H1 (cell line): ENCODE measurements at regions not wholly inside any gene's neighbourhood (a gene's known extent, or its start where the extent isn't known, plus 50 kb on each side); places are given as distances from the start of the nearest gene placed in this dataset.

Source experiments
- CTCF ChIA-PET: fragments of 300-600 bp; sonication (Branson Sonifier 250); formaldehyde crosslinking; loops from one replicate; lab custom pipeline; 2021; ENCODE audit not compliant: partially characterized antibody; lab: Charles Lee
- POLR2A ChIA-PET: fragments of 300-600 bp; sonication (Branson Sonifier 250); formaldehyde crosslinking; loops from one replicate; lab custom pipeline; 2021; ENCODE audit warnings: inconsistent platforms; ENCODE audit not compliant: partially characterized antibody; lab: Charles Lee
- DNase-seq, 2 experiments: peaks; one replicate each; pipeline versions ENCODE4 v3.0.0 to v3.0.0-alpha.2; 2010 to 2022; ENCODE audit warnings: low spot score in 2 of 2, low read depth in 1 of 2, mixed read lengths in 1 of 2
- FAIRE-seq: peaks from 2 replicates; lab custom pipeline; 2011; peaks lifted over from hg19 to GRCh38; lab: Jason Lieb, UNC
- H2AFZ ChIP-seq: 2 replicates; pipeline ENCODE4 v1.8.1; 2012; ENCODE audit warnings: low read length, inconsistent platforms
- H2AK5ac ChIP-seq: 2 replicates; pipeline ENCODE4 v1.6.1; 2013; ENCODE audit warnings: low read depth, low read length
- H2BK120ac ChIP-seq: replicated peaks from 2 replicates; pipeline ENCODE3; 2013; ENCODE audit warnings: low read depth, low read length, inconsistent platforms
- H2BK12ac ChIP-seq: 2 replicates; pipeline ENCODE4 v1.6.1; 2013; ENCODE audit warnings: low read depth, low read length
- H2BK15ac ChIP-seq: 2 replicates; pipeline ENCODE4 v1.6.1; 2013; ENCODE audit warnings: low read length
- H2BK20ac ChIP-seq: 2 replicates; pipeline ENCODE4 v1.6.1; 2013; ENCODE audit warnings: low read length
- H2BK5ac ChIP-seq: 2 replicates; pipeline ENCODE4 v1.6.1; 2013; ENCODE audit warnings: low read depth, low read length
- H3K14ac ChIP-seq: 2 replicates; pipeline ENCODE4 v1.6.1; 2013; ENCODE audit warnings: inconsistent platforms; ENCODE audit not compliant: insufficient read length
- H3K18ac ChIP-seq: 2 replicates; pipeline ENCODE4 v1.6.1; 2013; ENCODE audit warnings: low read length; ENCODE audit errors: extremely low read depth
- H3K23ac ChIP-seq: 2 replicates; pipeline ENCODE4 v1.6.1; 2013; ENCODE audit warnings: inconsistent platforms; ENCODE audit not compliant: insufficient read length
- H3K23me2 ChIP-seq: 2 replicates; pipeline ENCODE4 v1.6.1; 2013; ENCODE audit warnings: low read depth, low read length
- H3K27ac ChIP-seq: 2 replicates; pipeline ENCODE4 v1.6.1; 2011; ENCODE audit warnings: low read depth, low read length, inconsistent platforms
- H3K27me3 ChIP-seq, 4 experiments: replicated peaks in 1 of 4; 1 replicate in 1 of 4; 2 replicates in 3 of 4; pipeline versions ENCODE4 v1.6.1 to v1.8.1; 2011 to 2013; ENCODE audit warnings: low read length in 3 of 4, mild to moderate bottlenecking in 3 of 4, inconsistent platforms in 2 of 4, mixed read lengths in 2 of 4, moderate library complexity in 1 of 4; ENCODE audit not compliant: control insufficient read depth in 3 of 4, insufficient read depth in 3 of 4; ENCODE audit errors: extremely low read depth in 1 of 4
- H3K36me3 ChIP-seq, 4 experiments: 2 replicates each; pipeline versions ENCODE4 v1.6.1 to v1.8.1; 2011 to 2013; ENCODE audit warnings: mild to moderate bottlenecking in 4 of 4, low read length in 3 of 4, moderate library complexity in 2 of 4, control low read depth in 1 of 4, inconsistent platforms in 1 of 4; ENCODE audit not compliant: insufficient read depth in 4 of 4, control insufficient read depth in 2 of 4
- H3K4ac ChIP-seq: replicated peaks from 2 replicates; pipeline ENCODE3; 2013; ENCODE audit warnings: low read length, low read depth, mixed read lengths, inconsistent platforms; ENCODE audit not compliant: insufficient read length
- H3K4me1 ChIP-seq, 4 experiments: replicated peaks in 1 of 4; 1 replicate in 1 of 4; 2 replicates in 3 of 4; pipeline versions ENCODE4 v1.6.1 to v1.8.1; 2011 to 2013; ENCODE audit warnings: low read length in 3 of 4, inconsistent platforms in 2 of 4, mixed read lengths in 1 of 4; ENCODE audit not compliant: insufficient read depth in 4 of 4, control insufficient read depth in 3 of 4
- H3K4me2 ChIP-seq, 2 experiments: 2 replicates each; pipeline versions ENCODE4 v1.6.1 to v1.8.1; 2011 to 2013; ENCODE audit warnings: low read depth in 2 of 2, low read length in 2 of 2, control low read depth in 1 of 2, inconsistent platforms in 1 of 2, mild to moderate bottlenecking in 1 of 2; ENCODE audit not compliant: insufficient read depth in 1 of 2
- H3K4me3 ChIP-seq, 4 experiments: fragments of 200-600, 300-600 bp in 1 of 4; sonication (generic), shearing (Covaris generic), sonication (Bioruptor Twin) in 1 of 4; 2 replicates each; pipeline versions ENCODE4 v1.5.1 to v1.8.1; 2011 to 2016; ENCODE audit warnings: low read length in 4 of 4, low read depth in 3 of 4, control low read depth in 2 of 4, inconsistent platforms in 2 of 4, mild to moderate bottlenecking in 2 of 4, mixed read lengths in 1 of 4, moderate library complexity in 1 of 4; ENCODE audit not compliant: insufficient read depth in 2 of 4; ENCODE audit errors: extremely low read depth in 1 of 4
- H3K56ac ChIP-seq: replicated peaks from 2 replicates; pipeline ENCODE3; 2013; ENCODE audit warnings: low read depth, mild to moderate bottlenecking, mixed read lengths, low read length, inconsistent platforms; ENCODE audit not compliant: insufficient read length
- H3K79me1 ChIP-seq: 2 replicates; pipeline ENCODE4 v1.6.1; 2013; ENCODE audit warnings: low read depth, low read length, control low read depth
- H3K79me2 ChIP-seq, 2 experiments: 2 replicates each; pipeline versions ENCODE4 v1.6.1 to v1.8.1; 2012 to 2013; ENCODE audit warnings: low read length in 2 of 2, mild to moderate bottlenecking in 2 of 2, inconsistent platforms in 1 of 2; ENCODE audit not compliant: insufficient read depth in 2 of 2, control insufficient read depth in 1 of 2
- H3K9ac ChIP-seq, 4 experiments: replicated peaks in 1 of 4; 1 replicate in 1 of 4; 2 replicates in 3 of 4; pipeline versions ENCODE4 v1.6.1 to v1.8.1; 2011 to 2013; ENCODE audit warnings: low read depth in 3 of 4, low read length in 3 of 4, control low read depth in 2 of 4, mild to moderate bottlenecking in 2 of 4, moderate library complexity in 2 of 4, inconsistent platforms in 1 of 4; ENCODE audit errors: extremely low read depth in 1 of 4
- H3K9me3 ChIP-seq, 2 experiments: 2 replicates each; pipeline versions ENCODE4 v1.6.1 to v1.8.1; 2012 to 2013; ENCODE audit warnings: mild to moderate bottlenecking in 2 of 2, moderate library complexity in 2 of 2, control low read depth in 1 of 2, inconsistent platforms in 1 of 2, low read depth in 1 of 2, low read length in 1 of 2, mixed read lengths in 1 of 2; ENCODE audit not compliant: insufficient read depth in 2 of 2
- H4K20me1 ChIP-seq, 2 experiments: replicated peaks in 1 of 2; 2 replicates each; pipeline versions ENCODE3 to v1.8.1; 2011 to 2013; ENCODE audit warnings: inconsistent platforms in 2 of 2, low read length in 2 of 2, mild to moderate bottlenecking in 1 of 2; ENCODE audit not compliant: insufficient read depth in 2 of 2, control insufficient read depth in 1 of 2
- H4K5ac ChIP-seq: 2 replicates; pipeline ENCODE4 v1.6.1; 2013; ENCODE audit warnings: low read length, low read depth, mixed read lengths, inconsistent platforms; ENCODE audit not compliant: insufficient read length
- H4K8ac ChIP-seq: 2 replicates; pipeline ENCODE4 v1.8.0; 2013; ENCODE audit warnings: mild to moderate bottlenecking, moderate library complexity, low read length, inconsistent platforms; ENCODE audit not compliant: insufficient read depth; ENCODE audit errors: extremely low read depth
- H4K91ac ChIP-seq: replicated peaks from 2 replicates; pipeline ENCODE3; 2013; ENCODE audit warnings: low read length, mixed read lengths, inconsistent platforms; ENCODE audit not compliant: insufficient read length
- CBX8 ChIP-seq: fragments of 300-800, 300-1000 bp; sonication (generic); IDR thresholded peaks from 2 replicates; pipeline ENCODE4 v1.7.1; 2016; ENCODE audit warnings: low read depth, low read length, borderline replicate concordance
- EP300 ChIP-seq, 2 experiments: IDR thresholded peaks; 1 replicate in 1 of 2; 2 replicates in 1 of 2; pipeline ENCODE4 v1.6.1; 2011 to 2012; ENCODE audit warnings: low read depth in 2 of 2, low read length in 2 of 2, mild to moderate bottlenecking in 2 of 2, borderline replicate concordance in 1 of 2, inconsistent platforms in 1 of 2, moderate library complexity in 1 of 2
- KDM5A ChIP-seq: fragments of 200-600 bp; IDR thresholded peaks from 2 replicates; pipeline ENCODE4 v1.7.1; 2012; ENCODE audit warnings: mild to moderate bottlenecking, low read length, inconsistent platforms, mixed read lengths
- SIX5 ChIP-seq: IDR thresholded peaks from 2 replicates; pipeline ENCODE4 v1.6.1; 2011; ENCODE audit warnings: mild to moderate bottlenecking, low read depth, low read length
- SP2 ChIP-seq: IDR thresholded peaks from 2 replicates; pipeline ENCODE4 v1.6.1; 2012; ENCODE audit warnings: mild to moderate bottlenecking, low read length, inconsistent platforms
- WGBS, 2 experiments: shearing (Covaris generic) in 1 of 2; methylation state at CpG; one replicate each; pipeline versions ENCODE4 v1.1.6 to v1.1.7; 2013 to 2015; ENCODE audit warnings: low lambda C conversion rate in 2 of 2, mixed read lengths in 2 of 2, inconsistent platforms in 1 of 2, low coverage in 1 of 2, missing lambda C conversion rate in 1 of 2; ENCODE audit not compliant: insufficient replicate concordance in 2 of 2, insufficient coverage in 1 of 2, insufficient read length in 1 of 2; ENCODE audit errors: extremely low coverage in 1 of 2, missing lambda C conversion rate in 1 of 2; 5-methylcytosine and 5-hydroxymethylcytosine counted together
- TF ChIP-seq, protein P1 (sequence below): IDR thresholded peaks from 2 replicates; pipeline ENCODE4 v1.6.1; 2012; ENCODE audit warnings: inconsistent platforms

- Histone ChIP-seq H3K4me2 (no peak overlapping the region), H2BK12ac (no peak overlapping the region), H2BK120ac (no peak overlapping the region), H3K23me2 (no peaks in the 10 kb centered on the region; the same call in 1 of the 2 replicates), H3K79me1 (no peaks in the 10 kb centered on the region), H3K18ac (no peak overlapping the region), H4K5ac (no peak overlapping the region), H3K9ac (no peak overlapping the region), H3K56ac (no peak overlapping the region), H2BK15ac (no peak overlapping the region), H2AFZ (no peak overlapping the region), H4K20me1 (no peaks in the 10 kb centered on the region), H3K23ac (no peak overlapping the region), H3K4ac (no peak overlapping the region), H2BK20ac (no peak overlapping the region), H3K27me3 (no peaks in the 10 kb centered on the region), H4K8ac (no peak overlapping the region), H2AK5ac (no peak overlapping the region), H3K9me3 (no peaks in the 10 kb centered on the region; a peak in 1 of 4 replicates), H3K4me3 (no peak overlapping the region), H4K91ac (no peak overlapping the region), H3K27ac (no peak overlapping the region), H3K4me1 (no peaks in the 10 kb centered on the region), H3K36me3 (no peaks in the 10 kb centered on the region), H3K14ac (no peak overlapping the region), H2BK5ac (no peak overlapping the region), H3K79me2 (no peaks in the 10 kb centered on the region)
- 91% methylated on average over 5 of the region's 5 CpGs; no CpG with 5 or more reads in 1 of the 2 experiments for WGBS, 2 experiments
- TF ChIP-seq SIX5: no peak
- no peak for TF ChIP-seq EP300 (IDR thresholded peaks at IDR 0.05; ENCODE audit: borderline replicate concordance in 1 of 2, low read depth in 2 of 2, low read length in 2 of 2)
- TF ChIP-seq CBX8: no peak
- no peak for TF ChIP-seq KDM5A
- TF ChIP-seq SP2: no peak
- TF ChIP-seq, protein P1, sequence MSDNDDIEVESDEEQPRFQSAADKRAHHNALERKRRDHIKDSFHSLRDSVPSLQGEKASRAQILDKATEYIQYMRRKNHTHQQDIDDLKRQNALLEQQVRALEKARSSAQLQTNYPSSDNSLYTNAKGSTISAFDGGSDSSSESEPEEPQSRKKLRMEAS: no peak
- POLR2A ChIA-PET: no interaction called here
- FAIRE-seq (no peak), DNase-seq (no peak)
- CTCF ChIA-PET: interaction anchor here (0.8 kb wide), 1 partner anchor 27 kb away, joined by 3 read pairs; no protein-coding TSS in a partner anchor
Observed at GRCh38 chr2:67528320-67528719, 131.2 kb downstream of the ETAA1 start.
